ENCODE measurements at regions not wholly inside any gene's neighbourhood (a gene's known extent, or its start where the extent isn't known, plus 50 kb on each side); places are given as distances from the start of the nearest gene placed in this dataset.

- Histone ChIP-seq H3K4me2 (ENCODE audit: low read length) (no peak overlapping the region), H3K79me2 (ENCODE audit: insufficient read depth, low read length) (no peaks in the 10 kb centered on the region), H3K4me1 (ENCODE audit: control insufficient read depth in 1 of 2, insufficient read depth in 2 of 2, low read length in 2 of 2) (no peaks in the 10 kb centered on the region), H3K9ac (ENCODE audit: low read length) (no peak overlapping the region), H3K4me3 (replicated peaks in 1 of 2; ENCODE audit: low read depth in 1 of 2, low read length in 2 of 2) (no peak overlapping the region), H3K27me3 (ENCODE audit: insufficient read depth, low read length) (no peaks in the 10 kb centered on the region; the same call in 1 of the 2 replicates), H3K36me3 (ENCODE audit: control insufficient read depth in 1 of 2, insufficient read depth in 2 of 2, low read length in 2 of 2) (no peaks in the 10 kb centered on the region), H3K27ac (ENCODE audit: low read depth, low read length) (no peak overlapping the region), H3K9me2 (ENCODE audit: insufficient read depth) (no peaks in the 10 kb centered on the region), H3K9me3 (ENCODE audit: control insufficient read depth in 1 of 2, insufficient read depth in 1 of 2, low read depth in 1 of 2, low read length in 2 of 2) (no peaks in the 10 kb centered on the region), H2AFZ (ENCODE audit: low read depth, low read length, poor library complexity, severe bottlenecking) (no peak overlapping the region), H4K20me1 (ENCODE audit: insufficient read depth) (no peaks in the 10 kb centered on the region)
- intact Hi-C loops (cut with micrococcal nuclease): no loop called here
- ATAC-seq (no peak), DNase-seq (ENCODE audit: low read depth, low spot score) (no peak)
- CTCF ChIA-PET: no interaction called here
- TF ChIP-seq FOSL1 (IDR thresholded peaks at IDR 0.05; ENCODE audit: low read depth) (no peak), RAD21 (IDR thresholded peaks at IDR 0.05; ENCODE audit: low read depth) (no peak), MAX (IDR thresholded peaks at IDR 0.05) (no peak), EZH2phosphoT487 (IDR thresholded peaks at IDR 0.05; ENCODE audit: borderline replicate concordance) (no peak), ELF1 (IDR thresholded peaks at IDR 0.05; ENCODE audit: borderline replicate concordance, low read depth) (no peak), ZNF274 (IDR thresholded peaks at IDR 0.05; ENCODE audit: low read depth, low read length) (no peak), CEBPB (IDR thresholded peaks at IDR 0.05; ENCODE audit: low read depth) (no peak), ZFX (IDR thresholded peaks at IDR 0.05) (no peak), SP1 (IDR thresholded peaks at IDR 0.05; ENCODE audit: low read depth) (no peak), SIN3A (IDR thresholded peaks at IDR 0.05; ENCODE audit: low read depth) (no peak), REST (IDR thresholded peaks at IDR 0.05; ENCODE audit: low read depth) (no peak), CTCF (IDR thresholded peaks at IDR 0.05 in 2 of 3, conservative IDR thresholded peaks at IDR 0.05 in 1 of 3; ENCODE audit: borderline replicate concordance in 1 of 3, insufficient read depth in 1 of 3, low read depth in 2 of 3, low read length in 2 of 3) (no peak), SRF (IDR thresholded peaks at IDR 0.05; ENCODE audit: low read depth) (no peak), EZH2 (IDR thresholded peaks at IDR 0.05) (no peak), CBX3 (IDR thresholded peaks at IDR 0.05; ENCODE audit: low read depth) (no peak), JUND (IDR thresholded peaks at IDR 0.05) (no peak)
- POLR2A ChIA-PET: no interaction called here
- BruUV-seq (replicated peaks): no TSS peak
- RAD21 ChIA-PET (ENCODE audit: low non-redundant PET in 1 of 2, low total read pairs in 2 of 2, uncharacterized antibody in 2 of 2, unreplicated experiment in 2 of 2): no interaction called here
These were observed 98.4 kb upstream of the C9orf72 start for GRCh38 chr9:27671636-27672035.
